ENCODE measurements at regions not wholly inside any gene's neighbourhood (a gene's known extent, or its start where the extent isn't known, plus 50 kb on each side); places are given as distances from the start of the nearest gene placed in this dataset.

- H3K4me3 Mint-ChIP-seq, result no peak overlapping the region
- peaks cover 17% of the 10 kb centered on the region for H3K4me1 Mint-ChIP-seq
- no peak overlapping the region for H3K27ac Mint-ChIP-seq
- no peaks in the 10 kb centered on the region for H3K9me3 Mint-ChIP-seq
- no peak for DNase-seq (ENCODE audit: low spot score in 2 of 2, unreplicated experiment in 2 of 2)
- TF ChIP-seq CTCF (IDR thresholded peaks at IDR 0.05; ENCODE audit: unreplicated experiment), result no peak
- peaks cover 2% of the 10 kb centered on the region for H3K36me3 Mint-ChIP-seq
- H3K27me3 Mint-ChIP-seq (ENCODE audit: low read depth), result peaks cover 3% of the 10 kb centered on the region
These were observed 50.2 kb upstream of the DACT2 start for GRCh38 chr6:168369786-168370185.

- Mint-ChIP-seq H3K4me1 (peaks cover 17% of the 10 kb centered on the region), H3K27ac (no peak overlapping the region), H3K36me3 (peaks cover 2% of the 10 kb centered on the region), H3K9me3 (no peaks in the 10 kb centered on the region), H3K4me3 (no peak overlapping the region), H3K27me3 (ENCODE audit: low read depth) (peaks cover 3% of the 10 kb centered on the region)
- peak; percentile 75 to 89 for DNase-seq (ENCODE audit: low spot score in 2 of 2, unreplicated experiment in 2 of 2)
- peak; percentile 94 for TF ChIP-seq CTCF (IDR thresholded peaks at IDR 0.05; ENCODE audit: unreplicated experiment)
These were observed 50.9 kb upstream of the DACT2 start for GRCh38 chr6:168370310-168370991.

- Mint-ChIP-seq H3K36me3 (peaks cover under 1% of the 10 kb centered on the region), H3K27ac (no peak overlapping the region), H3K4me3 (no peak overlapping the region), H3K27me3 (ENCODE audit: low read depth) (peaks cover 3% of the 10 kb centered on the region), H3K4me1 (peaks cover 17% of the 10 kb centered on the region), H3K9me3 (no peaks in the 10 kb centered on the region)
- TF ChIP-seq CTCF (IDR thresholded peaks at IDR 0.05; ENCODE audit: unreplicated experiment), result no peak
- no peak for DNase-seq (ENCODE audit: low spot score in 2 of 2, unreplicated experiment in 2 of 2)
These were observed 51.6 kb upstream of the DACT2 start for GRCh38 chr6:168371185-168371584.

GRCh38 chr6:168371618-168371980 lies 52.0 kb upstream of the DACT2 start:
- TF ChIP-seq CTCF (IDR thresholded peaks at IDR 0.05; ENCODE audit: unreplicated experiment), result no peak
- Mint-ChIP-seq H3K36me3 (no peaks in the 10 kb centered on the region), H3K9me3 (no peaks in the 10 kb centered on the region), H3K4me3 (no peak overlapping the region), H3K4me1 (peaks cover 17% of the 10 kb centered on the region), H3K27ac (no peak overlapping the region), H3K27me3 (ENCODE audit: low read depth) (peaks cover 3% of the 10 kb centered on the region)
- no peak for DNase-seq (ENCODE audit: low spot score in 2 of 2, unreplicated experiment in 2 of 2)

GRCh38 chr6:168371981-168372711 lies 52.6 kb upstream of the DACT2 start:
- Mint-ChIP-seq H3K36me3 (no peaks in the 10 kb centered on the region), H3K27ac (no peak overlapping the region), H3K4me1 (peaks cover 18% of the 10 kb centered on the region), H3K27me3 (ENCODE audit: low read depth) (peaks cover 3% of the 10 kb centered on the region), H3K4me3 (no peak overlapping the region), H3K9me3 (no peaks in the 10 kb centered on the region)
- no peak for DNase-seq (ENCODE audit: low spot score in 2 of 2, unreplicated experiment in 2 of 2)
- TF ChIP-seq CTCF (IDR thresholded peaks at IDR 0.05; ENCODE audit: unreplicated experiment), result no peak

Measured in mesothelial cell of epicardium (in vitro differentiated cells).